BJ (cell line): ENCODE measurements at regions not wholly inside any gene's neighbourhood (a gene's known extent, or its start where the extent isn't known, plus 50 kb on each side); places are given as distances from the start of the nearest gene placed in this dataset.

Experiments used
- CTCF ChIA-PET: fragments of 350-600 bp; formaldehyde crosslinking; extraction: SDS; loops from one replicate; lab custom pipeline; 2021; ENCODE audit warnings: antibody characterized with exemption, inconsistent platforms; lab: Yijun Ruan, JAX
- POLR2A ChIA-PET: fragments of 300-600 bp; sonication (Branson Sonifier 250); formaldehyde crosslinking; extraction: SDS; loops from one replicate; lab custom pipeline; 2021; ENCODE audit warnings: antibody characterized with exemption; lab: Charles Lee
- DNase-seq: peaks from one replicate; pipeline ENCODE4 v3.0.0-alpha.2; 2011; ENCODE audit warnings: low read depth
- H3K27me3 ChIP-seq: 2 replicates; pipeline ENCODE4 v1.6.0; 2011; ENCODE audit warnings: low read length; ENCODE audit not compliant: control insufficient read depth, insufficient read depth
- H3K36me3 ChIP-seq: 2 replicates; pipeline ENCODE4 v1.5.1; 2011; ENCODE audit warnings: low read length; ENCODE audit not compliant: control insufficient read depth, insufficient read depth
- H3K4me3 ChIP-seq: 2 replicates; pipeline ENCODE4 v1.5.1; 2011; ENCODE audit warnings: low read depth, mild to moderate bottlenecking, control low read depth, low read length
- TF ChIP-seq, protein P1 (sequence below): IDR thresholded peaks from 2 replicates; pipeline ENCODE4 v1.5.1; 2011; ENCODE audit warnings: low read depth, mild to moderate bottlenecking, control low read depth, inconsistent platforms, low read length, moderate library complexity; ENCODE audit not compliant: insufficient read depth

DNA sequence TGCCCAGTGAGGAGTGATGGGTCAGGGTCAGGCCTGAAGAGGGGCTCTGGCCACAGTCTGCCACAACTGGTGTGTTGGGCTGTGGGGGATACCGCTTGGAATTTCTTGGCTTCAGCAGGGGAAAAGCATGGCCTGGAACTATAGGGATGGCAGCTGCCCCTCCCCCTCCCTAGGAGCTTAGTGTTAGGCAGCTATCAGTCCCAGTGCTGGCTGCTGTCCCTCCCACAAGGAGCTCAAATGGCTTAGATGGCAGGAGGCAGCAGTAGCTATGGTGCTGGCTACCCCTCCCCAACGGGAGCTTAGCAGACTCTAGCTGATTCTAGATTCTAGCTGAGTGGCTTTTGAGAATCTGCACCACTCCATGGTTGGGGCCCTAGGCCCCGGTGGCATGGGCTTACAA is 414.5 kb upstream of the HSF2 start:
- TF ChIP-seq, protein P1, sequence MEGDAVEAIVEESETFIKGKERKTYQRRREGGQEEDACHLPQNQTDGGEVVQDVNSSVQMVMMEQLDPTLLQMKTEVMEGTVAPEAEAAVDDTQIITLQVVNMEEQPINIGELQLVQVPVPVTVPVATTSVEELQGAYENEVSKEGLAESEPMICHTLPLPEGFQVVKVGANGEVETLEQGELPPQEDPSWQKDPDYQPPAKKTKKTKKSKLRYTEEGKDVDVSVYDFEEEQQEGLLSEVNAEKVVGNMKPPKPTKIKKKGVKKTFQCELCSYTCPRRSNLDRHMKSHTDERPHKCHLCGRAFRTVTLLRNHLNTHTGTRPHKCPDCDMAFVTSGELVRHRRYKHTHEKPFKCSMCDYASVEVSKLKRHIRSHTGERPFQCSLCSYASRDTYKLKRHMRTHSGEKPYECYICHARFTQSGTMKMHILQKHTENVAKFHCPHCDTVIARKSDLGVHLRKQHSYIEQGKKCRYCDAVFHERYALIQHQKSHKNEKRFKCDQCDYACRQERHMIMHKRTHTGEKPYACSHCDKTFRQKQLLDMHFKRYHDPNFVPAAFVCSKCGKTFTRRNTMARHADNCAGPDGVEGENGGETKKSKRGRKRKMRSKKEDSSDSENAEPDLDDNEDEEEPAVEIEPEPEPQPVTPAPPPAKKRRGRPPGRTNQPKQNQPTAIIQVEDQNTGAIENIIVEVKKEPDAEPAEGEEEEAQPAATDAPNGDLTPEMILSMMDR, result no peak

DNA sequence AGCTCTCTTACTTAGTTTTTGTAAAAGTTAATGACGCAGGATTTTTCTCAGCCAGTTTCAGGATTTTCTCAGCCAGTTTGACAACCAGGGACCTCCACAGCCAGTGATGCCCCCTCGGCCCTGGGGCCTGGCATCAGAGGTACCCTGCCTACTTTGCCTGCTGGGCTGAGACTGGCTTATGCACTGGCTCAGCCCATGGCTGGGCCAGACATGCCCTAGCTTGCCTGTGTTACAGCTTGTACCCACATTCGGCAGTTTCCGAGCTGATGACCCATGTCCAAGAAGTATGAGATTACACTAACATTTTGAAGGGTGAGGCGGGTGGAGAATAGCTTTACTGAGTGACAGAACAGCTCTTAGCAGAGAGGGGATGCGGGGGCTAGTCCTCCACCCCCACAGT is 406.1 kb upstream of the HSF2 start:
- no peak overlapping the region for H3K4me3 ChIP-seq
- no peaks in the 10 kb centered on the region for H3K27me3 ChIP-seq
- ChIA-PET POLR2A (no interaction called here), CTCF (no interaction called here)
- no peak for DNase-seq
- TF ChIP-seq, protein P1, result no peak
- H3K36me3 ChIP-seq, result no peaks in the 10 kb centered on the region

More for the DNA sequence above, 414.5 kb upstream of the HSF2 start:
- no peak overlapping the region for H3K4me3 ChIP-seq
- POLR2A ChIA-PET, result no interaction called here
- H3K27me3 ChIP-seq, result no peaks in the 10 kb centered on the region
- DNase-seq, result no peak
- CTCF ChIA-PET, result no interaction called here
- H3K36me3 ChIP-seq, result no peaks in the 10 kb centered on the region

DNA sequence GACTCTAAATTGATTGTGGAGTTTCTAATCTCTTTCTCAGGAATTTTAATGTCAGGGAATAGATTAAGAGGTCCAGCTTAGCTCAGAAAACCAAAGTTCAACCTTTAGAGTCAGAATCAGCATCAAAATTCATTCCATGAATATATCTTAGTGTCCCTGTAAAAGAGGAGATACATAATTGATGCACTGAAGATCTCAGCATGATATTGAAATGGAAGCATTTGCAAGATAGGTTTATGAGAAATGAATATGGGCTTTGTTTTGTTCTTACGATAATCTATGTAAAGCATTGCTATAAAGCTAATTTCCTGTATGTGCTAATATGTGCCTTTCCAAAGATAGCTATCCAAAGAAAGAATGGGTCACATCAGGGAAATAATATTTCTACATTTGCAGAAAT is 404.5 kb upstream of the HSF2 start:
- Histone ChIP-seq H3K36me3 (no peaks in the 10 kb centered on the region), H3K4me3 (no peak overlapping the region), H3K27me3 (no peaks in the 10 kb centered on the region)
- no peak for DNase-seq
- POLR2A ChIA-PET, result interaction anchor here (0.7 kb wide), 1 partner anchor 13 kb away, joined by 3 read pairs; no protein-coding TSS in a partner anchor
- CTCF ChIA-PET, result no interaction called here
- TF ChIP-seq, protein P1, result no peak

DNA sequence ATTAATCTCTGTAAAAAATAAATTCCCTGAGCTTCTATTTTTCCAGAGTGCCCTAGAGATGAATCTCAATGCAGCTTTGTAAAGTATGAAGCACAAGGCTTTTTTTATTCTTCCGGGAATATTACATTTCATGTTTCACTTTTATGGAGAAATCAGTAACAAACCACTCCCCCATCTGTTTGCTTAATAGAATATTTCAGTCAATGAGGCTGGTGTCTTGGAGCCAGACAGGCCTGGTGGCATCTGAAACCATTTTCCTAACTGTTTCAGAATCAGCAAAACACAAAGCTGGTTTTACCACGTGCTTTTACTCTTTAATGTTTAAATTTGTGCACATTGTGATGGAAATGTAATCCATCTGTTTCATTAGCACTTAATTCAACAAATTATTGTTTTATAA is 400.8 kb upstream of the HSF2 start:
- DNase-seq, result no peak
- Histone ChIP-seq H3K4me3 (no peak overlapping the region), H3K27me3 (no peaks in the 10 kb centered on the region), H3K36me3 (no peaks in the 10 kb centered on the region)
- POLR2A ChIA-PET, result no interaction called here
- CTCF ChIA-PET, result interaction anchor here (0.6 to 0.7 kb wide), 2 partner anchors 19 to 389 kb away, joined by 3 read pairs; no protein-coding TSS in a partner anchor
- TF ChIP-seq, protein P1, result no peak

DNA sequence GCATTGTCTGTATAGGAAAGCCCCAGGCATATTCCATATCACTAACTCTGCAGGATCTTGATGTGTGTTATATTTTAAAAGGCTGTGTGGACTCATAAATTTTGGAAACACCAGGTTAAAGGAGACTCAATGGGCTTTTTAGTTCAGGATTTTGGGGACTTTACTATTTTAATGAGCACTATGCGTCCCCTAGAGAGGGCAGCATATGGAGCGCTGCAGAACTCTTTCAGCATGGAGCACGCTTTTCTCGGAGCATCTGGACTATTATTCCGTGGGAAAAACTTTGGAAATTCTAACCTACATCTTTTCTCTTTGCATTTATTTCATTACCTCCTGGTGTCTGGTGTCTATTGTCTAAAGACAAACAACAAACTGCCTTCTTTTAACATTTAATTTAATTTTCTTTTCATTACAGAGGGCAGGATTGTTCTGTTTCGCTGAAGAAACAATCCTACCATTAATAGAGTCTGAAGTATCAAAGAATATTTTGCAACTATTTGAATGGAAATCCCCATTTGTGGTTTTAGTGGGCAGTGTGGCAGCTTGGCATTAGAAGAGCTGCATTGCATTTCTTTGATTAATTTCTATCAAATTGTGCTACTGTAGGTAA is 399.9 kb upstream of the HSF2 start:
- CTCF ChIA-PET, result no interaction called here
- TF ChIP-seq, protein P1, result no peak
- no peak overlapping the region for H3K4me3 ChIP-seq
- no peaks in the 10 kb centered on the region for H3K27me3 ChIP-seq
- DNase-seq, result no peak
- POLR2A ChIA-PET, result no interaction called here
- H3K36me3 ChIP-seq, result no peaks in the 10 kb centered on the region
